Glutamatergic neuron (in vitro differentiated cells): ENCODE measurements at regions not wholly inside any gene's neighbourhood (a gene's known extent, or its start where the extent isn't known, plus 50 kb on each side); places are given as distances from the start of the nearest gene placed in this dataset.

Experiments
- DNase-seq: peaks from one replicate; pipeline ENCODE4 v3.0.0; 2022
- H3K27ac Mint-ChIP-seq: one replicate; pipeline ENCODE4 v1.8.0; 2020; ENCODE audit warnings: mild to moderate bottlenecking, mixed read lengths, inconsistent platforms; ENCODE audit not compliant: unreplicated experiment
- H3K27me3 Mint-ChIP-seq: one replicate; pipeline ENCODE4 v1.8.0; 2020; ENCODE audit warnings: mild to moderate bottlenecking, moderate library complexity, mixed read lengths, inconsistent platforms; ENCODE audit not compliant: unreplicated experiment
- H3K36me3 Mint-ChIP-seq: one replicate; pipeline ENCODE4 v1.8.0; 2020; ENCODE audit warnings: mild to moderate bottlenecking, mixed read lengths, inconsistent platforms; ENCODE audit not compliant: unreplicated experiment
- H3K4me1 Mint-ChIP-seq: one replicate; pipeline ENCODE4 v1.8.0; 2020; ENCODE audit warnings: mild to moderate bottlenecking, low read depth, mixed read lengths, inconsistent platforms; ENCODE audit not compliant: unreplicated experiment
- H3K4me3 Mint-ChIP-seq: one replicate; pipeline ENCODE4 v1.8.0; 2020; ENCODE audit warnings: mild to moderate bottlenecking, mixed read lengths, inconsistent platforms; ENCODE audit not compliant: unreplicated experiment
- H3K9me3 Mint-ChIP-seq: one replicate; pipeline ENCODE4 v1.8.0; 2020; ENCODE audit warnings: mild to moderate bottlenecking, moderate library complexity, mixed read lengths, inconsistent platforms; ENCODE audit not compliant: unreplicated experiment
- CTCF ChIP-seq: fragments of 200-600 bp; sonication (generic); IDR thresholded peaks from one replicate; pipeline ENCODE4 v1.5.0; 2021; ENCODE audit not compliant: partially characterized antibody, unreplicated experiment

DNA sequence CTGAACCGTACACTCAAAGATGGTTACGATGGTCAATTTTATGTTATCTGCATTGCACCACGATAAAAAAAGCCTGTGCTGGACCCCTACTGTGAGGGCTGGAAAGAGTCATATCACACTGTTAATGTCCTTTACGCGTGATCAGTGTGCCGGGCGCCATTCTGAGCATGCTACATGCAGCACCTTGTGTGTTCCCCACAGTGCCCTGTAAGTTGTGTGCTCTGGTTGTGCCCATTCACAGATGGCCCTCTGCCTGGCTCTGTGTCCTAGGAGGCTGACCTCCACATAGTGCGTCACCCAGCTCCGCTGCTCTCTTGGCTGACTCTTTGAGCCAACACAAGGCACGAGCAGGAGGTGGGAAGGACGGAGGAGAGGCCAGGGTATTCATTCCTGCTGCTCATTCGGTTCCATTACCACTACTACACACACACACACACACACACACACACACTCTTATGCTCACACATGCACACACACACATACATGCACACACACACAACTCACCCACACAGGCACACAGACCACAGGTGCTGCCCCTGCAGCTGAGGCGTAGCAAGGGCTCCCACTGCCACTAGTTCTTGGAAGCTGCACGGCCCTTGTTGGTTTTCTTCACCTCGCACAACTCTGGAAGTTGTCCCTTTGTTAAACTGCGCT, 129.6 kb upstream of the IQSEC1 start:
- no peak for TF ChIP-seq CTCF
- Mint-ChIP-seq H3K27me3 (peaks cover 2% of the 10 kb centered on the region), H3K9me3 (peaks cover 13% of the 10 kb centered on the region), H3K27ac (no peak overlapping the region), H3K4me1 (peaks cover 6% of the 10 kb centered on the region), H3K4me3 (no peak overlapping the region), H3K36me3 (no peaks in the 10 kb centered on the region)
- DNase-seq = no peak

- Mint-ChIP-seq H3K4me3 (no peak overlapping the region), H3K4me1 (peaks cover 6% of the 10 kb centered on the region), H3K36me3 (no peaks in the 10 kb centered on the region), H3K27ac (no peak overlapping the region), H3K9me3 (peaks cover 12% of the 10 kb centered on the region), H3K27me3 (peaks cover 2% of the 10 kb centered on the region)
- no peak for TF ChIP-seq CTCF
- no peak for DNase-seq
These were observed 128.6 kb upstream of the IQSEC1 start for GRCh38 chr3:13201851-13202250.

DNA sequence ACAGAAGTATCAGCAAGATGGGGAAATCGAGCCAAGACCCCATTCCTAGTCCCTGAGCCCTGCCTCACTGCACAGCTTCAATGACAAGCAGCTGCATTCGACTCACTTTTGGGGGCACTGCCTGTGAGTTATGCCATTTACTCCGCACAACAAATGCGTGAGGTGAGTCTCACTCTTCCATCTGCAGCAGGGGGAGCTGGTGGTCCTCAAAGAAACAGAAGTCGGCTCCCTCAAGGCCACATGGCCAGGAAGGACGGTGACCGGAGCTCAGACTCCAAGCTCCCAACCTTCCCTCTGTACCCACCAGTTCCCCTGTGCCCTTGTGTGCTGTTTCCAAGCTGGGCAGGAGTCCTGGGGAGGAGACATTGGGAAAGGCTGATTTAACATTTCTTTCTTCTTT, 127.7 kb upstream of the IQSEC1 start:
- H3K27ac Mint-ChIP-seq = no peak overlapping the region
- TF ChIP-seq CTCF = no peak
- H3K9me3 Mint-ChIP-seq = peaks cover 7% of the 10 kb centered on the region
- peak; percentile 52 for DNase-seq
- H3K4me3 Mint-ChIP-seq = no peak overlapping the region
- H3K4me1 Mint-ChIP-seq = peaks cover 13% of the 10 kb centered on the region
- no peaks in the 10 kb centered on the region for H3K36me3 Mint-ChIP-seq
- H3K27me3 Mint-ChIP-seq = peaks cover 2% of the 10 kb centered on the region

DNA sequence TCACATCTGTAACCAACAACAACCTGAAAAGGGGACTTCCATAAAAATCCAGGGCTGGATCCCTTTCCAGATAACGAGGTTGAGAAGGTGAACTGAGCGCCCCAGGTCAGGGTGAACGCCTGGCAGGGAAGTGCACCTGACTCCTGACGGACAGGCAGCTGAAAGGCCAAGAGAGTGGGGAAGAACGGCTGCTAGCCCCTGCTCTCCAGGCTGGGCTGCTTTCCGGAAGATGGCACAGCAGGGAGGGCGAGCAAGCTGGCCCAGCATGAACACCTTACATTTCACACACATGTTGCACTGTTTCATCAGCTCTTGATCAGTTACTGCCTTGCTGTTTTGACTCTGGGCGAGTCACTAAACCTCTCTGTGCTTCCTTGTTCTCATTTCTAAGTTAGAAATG, 127.2 kb upstream of the IQSEC1 start:
- no peaks in the 10 kb centered on the region for H3K36me3 Mint-ChIP-seq
- peaks cover 7% of the 10 kb centered on the region for H3K9me3 Mint-ChIP-seq
- DNase-seq = no peak
- H3K27ac Mint-ChIP-seq = no peak overlapping the region
- peaks cover 14% of the 10 kb centered on the region for H3K4me1 Mint-ChIP-seq
- H3K27me3 Mint-ChIP-seq = peaks cover 2% of the 10 kb centered on the region
- no peak overlapping the region for H3K4me3 Mint-ChIP-seq
- no peak for TF ChIP-seq CTCF

DNA sequence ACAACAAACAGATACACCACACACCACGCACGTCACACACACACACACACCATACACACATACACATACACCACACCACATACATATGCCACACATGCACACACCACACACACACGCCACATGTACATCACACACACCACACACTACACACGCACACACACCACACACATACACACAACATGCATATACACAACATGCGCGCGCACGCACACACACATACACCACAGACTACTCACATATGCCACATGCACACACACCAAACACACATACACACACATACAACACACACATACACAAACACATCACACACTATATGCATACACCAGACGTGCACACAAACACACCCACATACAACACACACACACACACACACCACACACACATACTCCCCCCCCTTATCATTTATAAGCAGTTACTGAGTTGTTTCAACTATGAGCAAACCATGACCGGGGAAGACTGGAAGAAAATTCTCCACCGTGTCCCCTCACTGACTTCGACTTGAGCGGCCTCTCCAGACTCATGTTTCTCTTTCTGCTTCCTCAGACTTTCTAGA, 126.7 kb upstream of the IQSEC1 start:
- Mint-ChIP-seq H3K9me3 (peaks cover 7% of the 10 kb centered on the region), H3K36me3 (no peaks in the 10 kb centered on the region), H3K27ac (peak overlapping the region; percentile 35), H3K27me3 (peaks cover 2% of the 10 kb centered on the region), H3K4me1 (peaks cover 14% of the 10 kb centered on the region), H3K4me3 (peak overlapping the region; percentile 63)
- DNase-seq = no peak
- TF ChIP-seq CTCF = no peak
